HEK293 (cell line): ENCODE measurements at regions not wholly inside any gene's neighbourhood (a gene's known extent, or its start where the extent isn't known, plus 50 kb on each side); places are given as distances from the start of the nearest gene placed in this dataset.

Experiments used
- CTCF ChIA-PET: fragments of 350-600 bp; formaldehyde crosslinking; extraction: SDS; loops from one replicate; lab custom pipeline; 2021; ENCODE audit warnings: antibody characterized with exemption; lab: Yijun Ruan, JAX
- POLR2A ChIA-PET: fragments of 300-600 bp; formaldehyde crosslinking; extraction: SDS; loops from one replicate; lab custom pipeline; 2020; ENCODE audit warnings: antibody characterized with exemption, inconsistent platforms; lab: Yijun Ruan, JAX
- H3K27ac ChIP-seq: fragments of 200-500 bp; sonication (Bioruptor generic); 2 replicates; pipeline ENCODE4 v1.5.1; 2014; ENCODE audit warnings: low read depth, low read length, control low read depth, inconsistent platforms; ENCODE audit errors: extremely low read depth
- H3K36me3 ChIP-seq, 2 experiments: fragments of 200-500 bp in 1 of 2; sonication (Bioruptor generic) in 1 of 2; 1 replicate in 1 of 2; 2 replicates in 1 of 2; pipeline ENCODE4 v1.5.1; 2014 to 2017; ENCODE audit warnings: inconsistent platforms in 2 of 2, low read length in 2 of 2; ENCODE audit not compliant: control insufficient read depth in 2 of 2, insufficient read depth in 1 of 2
- H3K4me1 ChIP-seq: fragments of 200-500 bp; sonication (Bioruptor generic); 2 replicates; pipeline ENCODE4 v1.5.1; 2014; ENCODE audit warnings: mild to moderate bottlenecking, low read length, inconsistent platforms; ENCODE audit not compliant: control insufficient read depth, insufficient read depth
- H3K4me3 ChIP-seq: 2 replicates; pipeline ENCODE4 v1.5.1; 2011; ENCODE audit warnings: low read depth, mild to moderate bottlenecking, control low read depth, low read length, moderate library complexity
- H3K9me3 ChIP-seq: fragments of 200-500 bp; sonication (Bioruptor generic); 2 replicates; pipeline ENCODE4 v1.5.1; 2014; ENCODE audit warnings: low read depth, low read length, inconsistent platforms; ENCODE audit not compliant: control insufficient read depth, insufficient read depth
- EGR2 ChIP-seq: fragments of 450-650 bp; formaldehyde crosslinking; IDR thresholded peaks from 2 replicates; pipeline ENCODE4 v1.5.1; 2016; ENCODE audit warnings: low read depth, missing biosample characterization, missing genetic modification characterization
- PRDM10 ChIP-seq: fragments of 450-650 bp; formaldehyde crosslinking; IDR thresholded peaks from 2 replicates; pipeline ENCODE4 v1.5.1; 2016; ENCODE audit warnings: missing biosample characterization, missing genetic modification characterization
- SP7 ChIP-seq: fragments of 450-650 bp; formaldehyde crosslinking; IDR thresholded peaks from 2 replicates; pipeline ENCODE4 v1.5.1; 2016; ENCODE audit warnings: missing biosample characterization, missing genetic modification characterization
- WT1 ChIP-seq: fragments of 450-650 bp; formaldehyde crosslinking; IDR thresholded peaks from 2 replicates; pipeline ENCODE4 v1.5.1; 2016; ENCODE audit warnings: missing biosample characterization, missing genetic modification characterization
- ZBTB11 ChIP-seq: fragments of 450-650 bp; formaldehyde crosslinking; conservative IDR thresholded peaks from 2 replicates; pipeline ENCODE4 v1.5.1; 2016; ENCODE audit warnings: low read depth, missing biosample characterization, missing genetic modification characterization
- ZBTB17 ChIP-seq: fragments of 450-650 bp; formaldehyde crosslinking; IDR thresholded peaks from 2 replicates; pipeline ENCODE4 v1.5.1; 2016; ENCODE audit warnings: missing biosample characterization, missing genetic modification characterization
- ZBTB48 ChIP-seq: fragments of 450-650 bp; formaldehyde crosslinking; IDR thresholded peaks from 2 replicates; pipeline ENCODE4 v1.5.1; 2016; ENCODE audit warnings: missing biosample characterization, missing genetic modification characterization
- ZFHX2 ChIP-seq: fragments of 450-650 bp; formaldehyde crosslinking; conservative IDR thresholded peaks from 2 replicates; pipeline ENCODE4 v1.5.1; 2016; ENCODE audit warnings: missing biosample characterization, missing genetic modification characterization
- ZFP37 ChIP-seq: fragments of 450-650 bp; formaldehyde crosslinking; IDR thresholded peaks from 2 replicates; pipeline ENCODE4 v1.5.1; 2016; ENCODE audit warnings: missing biosample characterization, missing genetic modification characterization
- ZFP69B ChIP-seq: fragments of 450-650 bp; formaldehyde crosslinking; IDR thresholded peaks from 2 replicates; pipeline ENCODE4 v1.5.1; 2016; ENCODE audit warnings: missing biosample characterization, missing genetic modification characterization
- ZNF2 ChIP-seq: fragments of 450-650 bp; formaldehyde crosslinking; IDR thresholded peaks from 2 replicates; pipeline ENCODE4 v1.5.1; 2016; ENCODE audit warnings: missing biosample characterization, missing genetic modification characterization
- ZNF324 ChIP-seq: fragments of 450-650 bp; formaldehyde crosslinking; IDR thresholded peaks from 2 replicates; pipeline ENCODE4 v1.5.1; 2016; ENCODE audit warnings: missing biosample characterization, missing genetic modification characterization
- ZNF510 ChIP-seq: fragments of 450-650 bp; formaldehyde crosslinking; IDR thresholded peaks from 2 replicates; pipeline ENCODE4 v1.5.1; 2018; ENCODE audit warnings: mild to moderate bottlenecking, missing genetic modification characterization, missing biosample characterization; ENCODE audit not compliant: insufficient replicate concordance
- ZNF548 ChIP-seq: fragments of 450-650 bp; formaldehyde crosslinking; IDR thresholded peaks from 2 replicates; pipeline ENCODE4 v1.5.1; 2016; ENCODE audit warnings: missing biosample characterization, missing genetic modification characterization
- ZNF645 ChIP-seq: fragments of 450-650 bp; formaldehyde crosslinking; IDR thresholded peaks from 2 replicates; pipeline ENCODE4; 2016; ENCODE audit warnings: missing biosample characterization, missing genetic modification characterization
- ZNF664 ChIP-seq: fragments of 450-650 bp; formaldehyde crosslinking; IDR thresholded peaks from 2 replicates; pipeline ENCODE4 v1.5.1; 2016; ENCODE audit warnings: missing biosample characterization, missing genetic modification characterization
- ZNF704 ChIP-seq: fragments of 450-650 bp; formaldehyde crosslinking; IDR thresholded peaks from 2 replicates; pipeline ENCODE4 v1.5.1; 2016; ENCODE audit warnings: missing biosample characterization, missing genetic modification characterization
- ZNF707 ChIP-seq: fragments of 450-650 bp; formaldehyde crosslinking; IDR thresholded peaks from 2 replicates; pipeline ENCODE4 v1.5.1; 2016; ENCODE audit warnings: missing biosample characterization, missing genetic modification characterization
- ZSCAN18 ChIP-seq: fragments of 450-650 bp; formaldehyde crosslinking; IDR thresholded peaks from 2 replicates; pipeline ENCODE4 v1.5.1; 2016; ENCODE audit warnings: missing biosample characterization, missing genetic modification characterization

GRCh38 chr10:78115135-78115853 is 81.6 kb downstream of the RPS24 start:
- TF ChIP-seq EGR2 (peak; percentile 92), ZFHX2 (tag by site-specific recombination) (peak; percentile 94), ZNF2 (tag by site-specific recombination) (no peak), WT1 (tag by site-specific recombination) (peak; percentile 35; the same call in 1 of the 2 replicates), ZSCAN18 (tag by site-specific recombination) (no peak)
- no peaks in the 10 kb centered on the region for H3K36me3 ChIP-seq
- POLR2A ChIA-PET = no interaction called here
- H3K4me1 ChIP-seq = 0 out of 2 replicates have a peak, but pooled peaks cover 2% of the 10 kb centered on the region
- no peak overlapping the region for H3K27ac ChIP-seq
- H3K9me3 ChIP-seq = no peaks in the 10 kb centered on the region
- CTCF ChIA-PET = interaction anchor here (0.6 to 1.3 kb wide), 4 partner anchors 15 to 705 kb away, joined by 3 to 6 read pairs (median 4); no protein-coding TSS in a partner anchor
- H3K4me3 ChIP-seq = no peak overlapping the region

GRCh38 chr10:78116361-78116760 is 82.7 kb downstream of the RPS24 start:
- Histone ChIP-seq H3K4me3 (no peak overlapping the region), H3K36me3 (no peaks in the 10 kb centered on the region), H3K4me1 (0 out of 2 replicates have a peak, but pooled peaks cover 2% of the 10 kb centered on the region), H3K27ac (no peak overlapping the region), H3K9me3 (no peaks in the 10 kb centered on the region)
- ChIA-PET POLR2A (no interaction called here), CTCF (interaction anchor here (0.5 to 1.3 kb wide), 2 partner anchors 53 to 69 kb away, joined by 4 to 6 read pairs; no protein-coding TSS in a partner anchor)
- TF ChIP-seq ZNF704 (tag by site-specific recombination) = no peak
- TF ChIP-seq ZBTB11 (tag by site-specific recombination) = no peak
- TF ChIP-seq ZNF645 (tag by site-specific recombination) = no peak
- no peak for TF ChIP-seq ZFP69B (tag by site-specific recombination)
- no peak for TF ChIP-seq ZNF707 (tag by site-specific recombination)
- no peak for TF ChIP-seq ZNF510 (tag by site-specific recombination)
- TF ChIP-seq ZBTB48 (tag by site-specific recombination) = no peak
- TF ChIP-seq ZFHX2 (tag by site-specific recombination) = no peak
- TF ChIP-seq ZNF548 (tag by site-specific recombination) = no peak
- no peak for TF ChIP-seq ZNF664 (tag by site-specific recombination)
- TF ChIP-seq SP7 (tag by site-specific recombination) = no peak
- TF ChIP-seq ZNF324 (tag by site-specific recombination) = no peak
- TF ChIP-seq ZBTB17 (tag by site-specific recombination) = no peak
- TF ChIP-seq PRDM10 (tag by site-specific recombination) = no peak
- no peak for TF ChIP-seq ZFP37 (tag by site-specific recombination)
